HL-60 (cell line): ENCODE measurements at regions not wholly inside any gene's neighbourhood (a gene's known extent, or its start where the extent isn't known, plus 50 kb on each side); places are given as distances from the start of the nearest gene placed in this dataset.

Source experiments
- CTCF ChIP-seq: IDR thresholded peaks from one replicate; pipeline ENCODE4 v1.5.1; 2011; ENCODE audit warnings: low read length, control low read depth, inconsistent platforms; ENCODE audit not compliant: insufficient read depth
- GABPA ChIP-seq: IDR thresholded peaks from 2 replicates; pipeline ENCODE4 v1.6.1; 2012; ENCODE audit warnings: low read depth
- POLR2AphosphoS5 ChIP-seq: IDR thresholded peaks from 2 replicates; pipeline ENCODE4 v1.6.1; 2012; ENCODE audit warnings: low read depth
- SPI1 ChIP-seq: IDR thresholded peaks from 2 replicates; pipeline ENCODE4 v1.6.1; 2012; ENCODE audit warnings: low read depth, mild to moderate bottlenecking, borderline replicate concordance
- TF ChIP-seq, protein P1 (sequence below): IDR thresholded peaks from 2 replicates; pipeline ENCODE4 v1.6.1; 2012; ENCODE audit warnings: low read depth; ENCODE audit not compliant: insufficient replicate concordance

DNA sequence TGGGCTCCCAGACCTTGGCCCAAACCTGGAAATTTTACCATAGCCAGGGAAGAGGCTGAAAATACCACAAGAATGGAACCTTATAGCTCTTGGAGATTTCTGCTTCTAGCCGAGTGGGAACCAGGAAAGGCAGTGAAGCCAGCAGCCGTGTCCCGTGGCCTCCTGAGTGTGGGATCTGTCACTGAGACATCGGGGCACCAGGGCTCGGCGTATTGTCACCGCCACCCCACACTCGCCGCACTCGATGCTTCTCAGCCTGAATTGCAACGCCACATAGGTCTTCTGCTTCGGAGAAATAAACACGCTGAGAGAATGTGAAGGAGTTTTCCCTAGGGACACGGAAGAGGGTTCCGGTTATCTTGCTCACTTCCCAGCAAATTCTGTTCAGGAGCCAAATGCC lies 61.5 kb downstream of the DLL1 start:
- TF ChIP-seq CTCF (no peak), GABPA (no peak), POLR2AphosphoS5 (no peak), SPI1 (no peak)
- TF ChIP-seq, protein P1, sequence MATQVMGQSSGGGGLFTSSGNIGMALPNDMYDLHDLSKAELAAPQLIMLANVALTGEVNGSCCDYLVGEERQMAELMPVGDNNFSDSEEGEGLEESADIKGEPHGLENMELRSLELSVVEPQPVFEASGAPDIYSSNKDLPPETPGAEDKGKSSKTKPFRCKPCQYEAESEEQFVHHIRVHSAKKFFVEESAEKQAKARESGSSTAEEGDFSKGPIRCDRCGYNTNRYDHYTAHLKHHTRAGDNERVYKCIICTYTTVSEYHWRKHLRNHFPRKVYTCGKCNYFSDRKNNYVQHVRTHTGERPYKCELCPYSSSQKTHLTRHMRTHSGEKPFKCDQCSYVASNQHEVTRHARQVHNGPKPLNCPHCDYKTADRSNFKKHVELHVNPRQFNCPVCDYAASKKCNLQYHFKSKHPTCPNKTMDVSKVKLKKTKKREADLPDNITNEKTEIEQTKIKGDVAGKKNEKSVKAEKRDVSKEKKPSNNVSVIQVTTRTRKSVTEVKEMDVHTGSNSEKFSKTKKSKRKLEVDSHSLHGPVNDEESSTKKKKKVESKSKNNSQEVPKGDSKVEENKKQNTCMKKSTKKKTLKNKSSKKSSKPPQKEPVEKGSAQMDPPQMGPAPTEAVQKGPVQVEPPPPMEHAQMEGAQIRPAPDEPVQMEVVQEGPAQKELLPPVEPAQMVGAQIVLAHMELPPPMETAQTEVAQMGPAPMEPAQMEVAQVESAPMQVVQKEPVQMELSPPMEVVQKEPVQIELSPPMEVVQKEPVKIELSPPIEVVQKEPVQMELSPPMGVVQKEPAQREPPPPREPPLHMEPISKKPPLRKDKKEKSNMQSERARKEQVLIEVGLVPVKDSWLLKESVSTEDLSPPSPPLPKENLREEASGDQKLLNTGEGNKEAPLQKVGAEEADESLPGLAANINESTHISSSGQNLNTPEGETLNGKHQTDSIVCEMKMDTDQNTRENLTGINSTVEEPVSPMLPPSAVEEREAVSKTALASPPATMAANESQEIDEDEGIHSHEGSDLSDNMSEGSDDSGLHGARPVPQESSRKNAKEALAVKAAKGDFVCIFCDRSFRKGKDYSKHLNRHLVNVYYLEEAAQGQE, result no peak
